BLaER1 (cell line): ENCODE measurements at regions not wholly inside any gene's neighbourhood (a gene's known extent, or its start where the extent isn't known, plus 50 kb on each side); places are given as distances from the start of the nearest gene placed in this dataset.
A peak's percentile ranks its signal among the peaks of the same experiment; 100 is the strongest.
"Not testable (repeated sequence)": the region's sequence is repeated elsewhere in the genome, so short reads cannot be mapped to it uniquely, and the experiment has no call there.

Experiments
- H3K27ac ChIP-seq: shearing (Covaris generic); formaldehyde crosslinking; 2 replicates; pipeline ENCODE4 v1.8.1; 2022
- H3K27me3 ChIP-seq: shearing (Covaris generic); formaldehyde crosslinking; 2 replicates; pipeline ENCODE4 v1.8.1; 2022
- H3K36me3 ChIP-seq: shearing (Covaris generic); formaldehyde crosslinking; 2 replicates; pipeline ENCODE4 v1.8.1; 2022
- H3K4me1 ChIP-seq: shearing (Covaris generic); formaldehyde crosslinking; 2 replicates; pipeline ENCODE4 v1.8.1; 2022
- H3K4me2 ChIP-seq: shearing (Covaris generic); formaldehyde crosslinking; 2 replicates; pipeline ENCODE4 v1.8.1; 2022
- H3K4me3 ChIP-seq: shearing (Covaris generic); formaldehyde crosslinking; 2 replicates; pipeline ENCODE4 v1.8.1; 2022
- H3K9ac ChIP-seq: shearing (Covaris generic); formaldehyde crosslinking; 2 replicates; pipeline ENCODE4 v1.8.1; 2022
- H3K9me3 ChIP-seq: shearing (Covaris generic); formaldehyde crosslinking; 2 replicates; pipeline ENCODE4 v1.8.1; 2022
- H4K20me1 ChIP-seq: shearing (Covaris generic); formaldehyde crosslinking; 2 replicates; pipeline ENCODE4 v1.8.1; 2022
- Cebpa-rat ChIP-seq: shearing (Covaris generic); IDR thresholded peaks from 2 replicates; pipeline ENCODE4 v1.8.1; 2022

DNA sequence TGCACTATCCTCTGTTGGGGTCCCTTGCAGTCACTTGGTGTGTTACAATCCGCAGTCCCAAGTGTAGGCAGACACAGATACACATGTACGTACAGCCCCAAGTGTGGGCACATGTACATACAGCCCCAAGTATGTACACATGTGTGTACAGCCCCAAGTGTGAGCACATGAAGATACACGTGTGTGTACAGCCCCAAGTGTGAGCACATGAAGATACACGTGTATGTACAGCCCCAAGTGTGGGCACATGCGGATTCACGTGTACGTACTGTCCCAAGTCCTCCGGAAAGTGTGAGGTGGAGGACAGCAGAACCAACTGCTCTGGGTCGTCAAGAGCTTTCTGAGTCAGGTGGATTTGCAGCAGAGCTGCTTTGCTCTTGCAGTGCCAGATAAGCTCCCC is 440.0 kb downstream of the ZNF516 start:
- no peaks in the 10 kb centered on the region for H3K27me3 ChIP-seq
- H3K4me3 ChIP-seq = no peak overlapping the region
- no peaks in the 10 kb centered on the region for H3K36me3 ChIP-seq
- H3K27ac ChIP-seq = no peak overlapping the region
- TF ChIP-seq Cebpa-rat = no peak
- H3K9ac ChIP-seq = no peak overlapping the region
- H4K20me1 ChIP-seq = no peaks in the 10 kb centered on the region
- 0 out of 2 replicates have a peak, but pooled peaks cover 4% of the 10 kb centered on the region for H3K4me1 ChIP-seq
- no peaks in the 10 kb centered on the region for H3K9me3 ChIP-seq
- no peak overlapping the region for H3K4me2 ChIP-seq

- H3K4me3 ChIP-seq = no peak overlapping the region
- H3K4me2 ChIP-seq = no peak overlapping the region
- no peaks in the 10 kb centered on the region for H3K36me3 ChIP-seq
- TF ChIP-seq Cebpa-rat = no peak
- H3K27me3 ChIP-seq = no peaks in the 10 kb centered on the region
- 0 out of 2 replicates have a peak, but pooled peaks cover 4% of the 10 kb centered on the region for H3K4me1 ChIP-seq
- no peaks in the 10 kb centered on the region for H3K9me3 ChIP-seq
- no peak overlapping the region for H3K9ac ChIP-seq
- H4K20me1 ChIP-seq = no peaks in the 10 kb centered on the region
- H3K27ac ChIP-seq = no peak overlapping the region
Measured at GRCh38 chr18:76054156-76054555, 440.9 kb downstream of the ZNF516 start.

DNA sequence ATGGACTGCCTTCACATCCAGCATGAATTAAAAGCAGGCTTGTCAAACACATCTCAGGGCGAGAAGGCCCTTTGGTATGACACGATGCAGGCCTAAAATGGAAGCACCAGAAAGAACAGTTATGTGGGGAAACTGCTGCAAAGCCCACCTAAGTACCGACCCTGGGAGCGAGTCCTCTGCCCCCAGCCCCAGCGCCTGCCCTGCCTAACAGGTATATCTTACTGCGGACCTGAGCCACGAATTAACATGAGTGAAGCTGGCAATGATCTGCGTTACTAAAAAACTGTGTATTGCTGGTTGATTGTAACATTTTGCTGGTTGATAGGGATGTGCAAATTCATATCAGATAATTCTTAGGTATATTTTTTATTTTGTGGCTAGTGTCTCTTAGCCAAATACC is 441.5 kb downstream of the ZNF516 start:
- Histone ChIP-seq H3K27ac (no peak overlapping the region), H3K4me3 (no peak overlapping the region), H3K9me3 (no peaks in the 10 kb centered on the region), H3K4me2 (no peak overlapping the region), H3K27me3 (no peaks in the 10 kb centered on the region), H3K36me3 (no peaks in the 10 kb centered on the region), H3K4me1 (0 out of 2 replicates have a peak, but pooled peaks cover 2% of the 10 kb centered on the region), H4K20me1 (no peaks in the 10 kb centered on the region), H3K9ac (no peak overlapping the region)
- no peak for TF ChIP-seq Cebpa-rat

GRCh38 chr18:76052227-76052595 is 442.8 kb downstream of the ZNF516 start:
- H3K4me3 ChIP-seq = no peak overlapping the region
- no peaks in the 10 kb centered on the region for H3K4me1 ChIP-seq
- H3K36me3 ChIP-seq = no peaks in the 10 kb centered on the region

DNA sequence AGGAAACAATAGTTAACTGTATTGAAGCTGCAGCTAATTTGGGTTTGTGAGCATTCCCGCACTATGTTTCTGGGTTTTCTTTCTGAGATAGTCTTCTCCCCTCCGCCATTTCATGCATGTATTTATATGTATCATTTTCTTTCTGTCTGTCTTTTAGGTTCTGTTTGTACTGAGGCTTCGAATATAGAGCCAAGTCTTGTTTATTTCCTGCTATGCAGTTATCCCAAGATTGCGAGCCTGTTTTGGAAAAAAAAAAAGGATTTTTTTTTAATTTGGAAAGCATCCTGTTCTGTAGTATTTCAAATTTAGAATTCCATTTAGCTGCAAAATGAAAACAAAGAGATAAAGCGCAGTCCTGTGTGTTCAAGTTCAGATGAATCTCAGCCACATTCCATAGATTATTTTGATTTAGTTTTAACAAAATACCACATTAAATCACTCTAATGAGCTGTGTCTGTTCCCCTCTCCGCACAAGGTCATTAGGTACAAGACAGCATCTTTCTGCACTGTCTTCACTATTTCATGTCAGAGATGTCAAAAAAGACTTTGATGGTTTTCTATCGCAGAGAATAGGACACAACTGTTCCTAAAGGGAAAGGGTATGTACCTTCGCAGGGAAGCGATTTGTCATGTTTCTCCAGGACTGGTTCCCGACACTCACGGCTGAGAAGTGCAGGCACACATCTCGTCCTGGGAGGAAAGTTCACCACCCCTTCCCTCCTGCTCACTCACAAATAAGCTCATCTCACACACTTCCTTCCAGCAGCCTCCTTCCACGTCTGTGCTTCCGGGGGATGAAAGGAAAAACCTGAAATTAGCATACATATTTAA is 443.4 kb downstream of the ZNF516 start:
- Histone ChIP-seq H3K27ac (no peak overlapping the region), H3K4me1 (no peaks in the 10 kb centered on the region), H3K9ac (no peak overlapping the region), H4K20me1 (no peaks in the 10 kb centered on the region), H3K4me3 (no peak overlapping the region), H3K4me2 (no peak overlapping the region), H3K9me3 (no peaks in the 10 kb centered on the region), H3K27me3 (no peaks in the 10 kb centered on the region), H3K36me3 (no peaks in the 10 kb centered on the region)
- no peak for TF ChIP-seq Cebpa-rat

More at GRCh38 chr18:76052227-76052595, 442.8 kb downstream of the ZNF516 start:
- H3K27ac ChIP-seq = no peak overlapping the region
- no peak overlapping the region for H3K4me2 ChIP-seq
- TF ChIP-seq Cebpa-rat = no peak
- no peaks in the 10 kb centered on the region for H4K20me1 ChIP-seq
- H3K9me3 ChIP-seq = no peaks in the 10 kb centered on the region
- H3K27me3 ChIP-seq = no peaks in the 10 kb centered on the region
- H3K9ac ChIP-seq = no peak overlapping the region

GRCh38 chr18:76046221-76046620 is 448.8 kb downstream of the ZNF516 start:
- H3K36me3 ChIP-seq = no peaks in the 10 kb centered on the region
- H3K27ac ChIP-seq = no peak overlapping the region
- no peak overlapping the region for H3K4me3 ChIP-seq
- no peak overlapping the region for H3K9ac ChIP-seq
- no peak for TF ChIP-seq Cebpa-rat
- H3K4me2 ChIP-seq = no peak overlapping the region
- H4K20me1 ChIP-seq = no peaks in the 10 kb centered on the region
- no peaks in the 10 kb centered on the region for H3K27me3 ChIP-seq
- no peaks in the 10 kb centered on the region for H3K4me1 ChIP-seq
- no peaks in the 10 kb centered on the region for H3K9me3 ChIP-seq

DNA sequence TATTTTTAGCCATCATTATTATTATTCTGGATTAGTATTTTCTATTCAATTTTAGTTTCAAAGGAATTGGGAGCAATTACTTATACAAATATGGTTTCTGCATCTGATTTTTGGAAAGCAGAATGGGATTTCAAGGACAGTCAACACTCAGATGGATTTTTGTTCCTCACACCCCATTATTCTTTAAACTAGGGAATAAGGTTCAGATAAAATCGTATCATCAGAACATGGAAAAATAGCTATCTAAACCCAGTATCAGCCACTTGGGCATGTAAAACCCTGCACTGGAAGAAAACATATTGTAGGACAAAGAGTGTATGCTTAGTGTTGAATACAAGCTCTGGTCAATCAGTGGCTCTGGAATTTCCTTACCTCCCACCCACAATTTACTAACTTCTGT is 452.5 kb downstream of the ZNF516 start:
- no peak for TF ChIP-seq Cebpa-rat
- H3K36me3 ChIP-seq = no peaks in the 10 kb centered on the region
- H3K9ac ChIP-seq = no peak overlapping the region
- no peak overlapping the region for H3K4me2 ChIP-seq
- no peak overlapping the region for H3K27ac ChIP-seq
- H3K27me3 ChIP-seq = no peaks in the 10 kb centered on the region
- no peaks in the 10 kb centered on the region for H3K4me1 ChIP-seq
- no peaks in the 10 kb centered on the region for H4K20me1 ChIP-seq
- no peak overlapping the region for H3K4me3 ChIP-seq
- no peaks in the 10 kb centered on the region for H3K9me3 ChIP-seq

GRCh38 chr18:76018210-76018609 is 476.8 kb downstream of the ZNF516 start:
- no peak for TF ChIP-seq Cebpa-rat
- no peak overlapping the region for H3K27ac ChIP-seq
- no peak overlapping the region for H3K4me3 ChIP-seq
- peaks cover 4% of the 10 kb centered on the region; the same call in 1 of the 2 replicates for H3K9me3 ChIP-seq
- no peaks in the 10 kb centered on the region for H3K27me3 ChIP-seq
- H3K36me3 ChIP-seq = no peaks in the 10 kb centered on the region
- H3K4me1 ChIP-seq = no peaks in the 10 kb centered on the region
- no peak overlapping the region for H3K4me2 ChIP-seq
- no peak overlapping the region for H3K9ac ChIP-seq
- H4K20me1 ChIP-seq = no peaks in the 10 kb centered on the region

DNA sequence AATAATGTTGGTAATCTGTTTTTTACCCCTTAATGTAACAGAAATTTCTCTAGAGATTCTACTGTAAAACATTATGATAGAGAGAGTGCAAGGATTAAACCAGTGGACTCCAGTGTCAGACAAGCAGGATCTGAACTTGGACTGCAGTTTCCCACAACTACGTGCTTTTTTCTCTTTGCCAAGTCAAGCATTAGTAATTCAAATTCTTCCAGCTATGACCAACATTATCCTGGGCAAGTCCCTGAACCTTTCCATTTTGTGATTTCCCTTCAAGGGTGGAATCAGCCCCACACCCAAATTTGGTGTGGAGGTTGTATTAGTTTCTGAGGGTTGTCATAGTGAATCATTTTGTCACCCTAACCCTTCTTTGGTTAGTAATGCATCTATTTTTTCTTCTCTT is 482.0 kb downstream of the ZNF516 start:
- no peaks in the 10 kb centered on the region for H3K36me3 ChIP-seq
- no peak overlapping the region for H3K27ac ChIP-seq
- H4K20me1 ChIP-seq = no peaks in the 10 kb centered on the region
- H3K4me3 ChIP-seq = no peak overlapping the region
- no peaks in the 10 kb centered on the region for H3K4me1 ChIP-seq
- H3K9ac ChIP-seq = no peak overlapping the region
- H3K4me2 ChIP-seq = no peak overlapping the region
- no peak for TF ChIP-seq Cebpa-rat
- H3K27me3 ChIP-seq = no peaks in the 10 kb centered on the region
- H3K9me3 ChIP-seq = no peaks in the 10 kb centered on the region

- Histone ChIP-seq H4K20me1 (no peaks in the 10 kb centered on the region), H3K4me2 (peak overlapping the region; percentile 2; the same call in 1 of the 2 replicates), H3K36me3 (no peaks in the 10 kb centered on the region), H3K9ac (no peak overlapping the region), H3K4me1 (peaks cover 5% of the 10 kb centered on the region; the same call in 1 of the 2 replicates), H3K27ac (no peak overlapping the region), H3K9me3 (no peaks in the 10 kb centered on the region), H3K27me3 (no peaks in the 10 kb centered on the region), H3K4me3 (no peak overlapping the region)
- no peak for TF ChIP-seq Cebpa-rat
Measured at GRCh38 chr18:76005632-76006208, 489.3 kb downstream of the ZNF516 start.

GRCh38 chr18:75987913-75988312 is 507.1 kb downstream of the ZNF516 start:
- not testable (repeated sequence) for H3K4me3 ChIP-seq, H3K27me3 ChIP-seq, H3K27ac ChIP-seq, H3K36me3 ChIP-seq, H3K9ac ChIP-seq, H3K9me3 ChIP-seq, H4K20me1 ChIP-seq
- peaks cover 15% of the 10 kb centered on the region for H3K4me1 ChIP-seq
- H3K4me2 ChIP-seq = peak overlapping the region; percentile 42; the same call in 1 of the 2 replicates
